PC-9 (cell line): ENCODE measurements at regions not wholly inside any gene's neighbourhood (a gene's known extent, or its start where the extent isn't known, plus 50 kb on each side); places are given as distances from the start of the nearest gene placed in this dataset.
A peak's percentile ranks its signal among the peaks of the same experiment; 100 is the strongest.

Source experiments
- BruUV-seq: library from RNA; stranded (reverse); fragments of 400-500 nt; replicated peaks from 2 replicates; lab custom pipeline; 2021; lab: Mats Ljungman, UMichigan
- CTCF ChIA-PET: fragments of 300-600 bp; sonication (Branson Sonifier 250); formaldehyde crosslinking; loops from one replicate; lab custom pipeline; 2022; ENCODE audit warnings: antibody characterized with exemption; lab: Charles Lee
- POLR2A ChIA-PET: fragments of 300-600 bp; sonication (Branson Sonifier 250); formaldehyde crosslinking; loops from one replicate; lab custom pipeline; 2022; ENCODE audit warnings: antibody characterized with exemption; ENCODE audit not compliant: unreplicated experiment; lab: Charles Lee
- DNase-seq, 2 experiments: peaks; one replicate each; pipeline versions ENCODE4 v3.0.0 to v3.0.0-alpha.2; 2015 to 2022; ENCODE audit warnings: mixed read lengths in 1 of 2
- H2AFZ ChIP-seq: fragments of 200-600 bp; sonication (generic); 2 replicates; pipeline ENCODE4 v1.8.1; 2017; ENCODE audit warnings: antibody characterized with exemption
- H3F3A ChIP-seq: fragments of 200-600 bp; sonication (generic); 2 replicates; pipeline ENCODE4 v1.8.1; 2017; ENCODE audit warnings: antibody characterized with exemption, mild to moderate bottlenecking, low read depth; ENCODE audit not compliant: insufficient read depth
- H3K27ac ChIP-seq: fragments of 200-600 bp; sonication (generic); 2 replicates; pipeline ENCODE4 v1.6.1; 2016; ENCODE audit warnings: mixed run types
- H3K27me3 ChIP-seq: fragments of 200-600 bp; sonication (generic); 2 replicates; pipeline ENCODE4 v1.6.1; 2016; ENCODE audit warnings: low read depth, mixed run types; ENCODE audit not compliant: insufficient read depth
- H3K36me3 ChIP-seq: fragments of 200-600 bp; sonication (generic); 2 replicates; pipeline ENCODE4 v1.6.1; 2016; ENCODE audit warnings: low read depth, mixed run types
- H3K4me1 ChIP-seq: fragments of 200-600 bp; sonication (generic); replicated peaks from 2 replicates; pipeline ENCODE4 v1.6.1; 2016; ENCODE audit warnings: mixed run types; ENCODE audit not compliant: insufficient read depth
- H3K4me2 ChIP-seq: fragments of 200-600 bp; sonication (generic); 2 replicates; pipeline ENCODE4 v1.6.1; 2017; ENCODE audit warnings: mixed run types
- H3K4me3 ChIP-seq: fragments of 200-600 bp; sonication (generic); 2 replicates; pipeline ENCODE4 v1.6.1; 2016; ENCODE audit warnings: mixed run types
- H3K79me2 ChIP-seq: fragments of 200-600 bp; sonication (generic); 2 replicates; pipeline ENCODE4 v1.6.1; 2017; ENCODE audit warnings: low read depth, mixed run types
- H3K9me2 ChIP-seq: fragments of 200-600 bp; sonication (generic); 2 replicates; pipeline ENCODE4 v1.8.1; 2017; ENCODE audit warnings: mild to moderate bottlenecking; ENCODE audit not compliant: insufficient read depth
- H3K9me3 ChIP-seq: fragments of 200-600 bp; sonication (generic); 2 replicates; pipeline ENCODE4 v1.8.1; 2016; ENCODE audit warnings: low read depth; ENCODE audit not compliant: insufficient read depth
- H4K20me1 ChIP-seq: fragments of 200-600 bp; sonication (generic); 2 replicates; pipeline ENCODE4 v1.8.1; 2017; ENCODE audit not compliant: insufficient read depth
- EZH2 ChIP-seq: fragments of 200-600 bp; sonication (generic); IDR thresholded peaks from 2 replicates; pipeline ENCODE4 v1.8.0; 2017; ENCODE audit warnings: antibody characterized with exemption, low read depth
- intact Hi-C: fragments of 100-400 bp; cut with micrococcal nuclease; formaldehyde crosslinking; loops from one replicate; pipeline ENCODE4 v1.10.0; 2022; ENCODE audit not compliant: unreplicated experiment
- TF ChIP-seq, protein P1 (sequence below): fragments of 200-600 bp; sonication (generic); conservative IDR thresholded peaks from 2 replicates; pipeline ENCODE4 v1.6.1; 2017; ENCODE audit warnings: mixed run types, antibody characterized with exemption, mild to moderate bottlenecking, moderate library complexity

DNA sequence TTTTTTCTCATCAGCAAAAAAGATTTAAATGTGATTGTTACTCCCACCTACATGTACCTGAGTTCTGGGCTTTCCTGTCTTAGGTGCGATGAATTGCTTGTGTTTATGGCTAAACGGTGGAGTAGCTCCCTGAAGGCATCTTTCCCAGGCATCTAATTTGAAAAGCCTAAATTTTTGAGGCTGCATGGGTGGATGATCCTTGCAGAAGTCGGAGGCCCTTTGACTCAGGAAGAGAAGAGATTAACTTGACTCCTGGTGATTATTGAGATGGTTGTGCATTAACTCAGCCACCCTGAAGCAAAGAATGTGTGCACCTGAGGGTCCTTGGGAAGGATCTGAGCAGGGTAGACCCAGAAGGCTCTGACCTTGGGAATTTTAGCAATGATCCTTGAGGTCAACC lies 155.6 kb upstream of the SEMA3C start:
- Histone ChIP-seq H4K20me1 (no peaks in the 10 kb centered on the region), H3K4me3 (no peak overlapping the region), H3K79me2 (no peaks in the 10 kb centered on the region), H3K27me3 (no peaks in the 10 kb centered on the region), H2AFZ (peak overlapping the region; percentile 68; the same call in 1 of the 2 replicates), H3K27ac (peak overlapping the region; percentile 87), H3K9me2 (no peaks in the 10 kb centered on the region), H3K4me2 (peak overlapping the region; percentile 75), H3F3A (peaks cover 13% of the 10 kb centered on the region; the same call in 1 of the 2 replicates), H3K36me3 (no peaks in the 10 kb centered on the region), H3K9me3 (peaks cover 12% of the 10 kb centered on the region; the same call in 1 of the 2 replicates), H3K4me1 (peaks cover 19% of the 10 kb centered on the region)
- POLR2A ChIA-PET: no interaction called here
- BruUV-seq: no TSS peak
- intact Hi-C loops: loop anchor here (5.0 to 10.0 kb wide), 2 partner anchors 83 to 370 kb away; no protein-coding TSS in a partner anchor
- CTCF ChIA-PET: no interaction called here
- no peak for TF ChIP-seq EZH2
- TF ChIP-seq, protein P1, sequence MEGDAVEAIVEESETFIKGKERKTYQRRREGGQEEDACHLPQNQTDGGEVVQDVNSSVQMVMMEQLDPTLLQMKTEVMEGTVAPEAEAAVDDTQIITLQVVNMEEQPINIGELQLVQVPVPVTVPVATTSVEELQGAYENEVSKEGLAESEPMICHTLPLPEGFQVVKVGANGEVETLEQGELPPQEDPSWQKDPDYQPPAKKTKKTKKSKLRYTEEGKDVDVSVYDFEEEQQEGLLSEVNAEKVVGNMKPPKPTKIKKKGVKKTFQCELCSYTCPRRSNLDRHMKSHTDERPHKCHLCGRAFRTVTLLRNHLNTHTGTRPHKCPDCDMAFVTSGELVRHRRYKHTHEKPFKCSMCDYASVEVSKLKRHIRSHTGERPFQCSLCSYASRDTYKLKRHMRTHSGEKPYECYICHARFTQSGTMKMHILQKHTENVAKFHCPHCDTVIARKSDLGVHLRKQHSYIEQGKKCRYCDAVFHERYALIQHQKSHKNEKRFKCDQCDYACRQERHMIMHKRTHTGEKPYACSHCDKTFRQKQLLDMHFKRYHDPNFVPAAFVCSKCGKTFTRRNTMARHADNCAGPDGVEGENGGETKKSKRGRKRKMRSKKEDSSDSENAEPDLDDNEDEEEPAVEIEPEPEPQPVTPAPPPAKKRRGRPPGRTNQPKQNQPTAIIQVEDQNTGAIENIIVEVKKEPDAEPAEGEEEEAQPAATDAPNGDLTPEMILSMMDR: no peak
- DNase-seq: no peak

GRCh38 chr7:81073931-81074251 lies 155.0 kb upstream of the SEMA3C start:
- Histone ChIP-seq H3K79me2 (no peaks in the 10 kb centered on the region), H3K27me3 (no peaks in the 10 kb centered on the region), H3K4me2 (peak overlapping the region; percentile 75), H4K20me1 (no peaks in the 10 kb centered on the region), H3K9me3 (peaks cover 12% of the 10 kb centered on the region; the same call in 1 of the 2 replicates), H3K4me1 (peaks cover 19% of the 10 kb centered on the region), H3K36me3 (no peaks in the 10 kb centered on the region), H3K4me3 (peak overlapping the region; percentile 10; the same call in 1 of the 2 replicates), H3K9me2 (no peaks in the 10 kb centered on the region), H3F3A (peaks cover 15% of the 10 kb centered on the region; the same call in 1 of the 2 replicates), H2AFZ (peak overlapping the region; percentile 68), H3K27ac (peak overlapping the region; percentile 87)
- POLR2A ChIA-PET: interaction anchor here (0.7 kb wide), 1 partner anchor 18 kb away, joined by 5 read pairs; no protein-coding TSS in a partner anchor
- DNase-seq: no peak
- intact Hi-C loops: loop anchor here (1.0 to 10.0 kb wide), 7 partner anchors 83 to 371 kb away; partner anchors contain the start of gene SEMA3C
- CTCF ChIA-PET: no interaction called here
- no TSS peak for BruUV-seq
- TF ChIP-seq, protein P1: no peak
- no peak for TF ChIP-seq EZH2

DNA sequence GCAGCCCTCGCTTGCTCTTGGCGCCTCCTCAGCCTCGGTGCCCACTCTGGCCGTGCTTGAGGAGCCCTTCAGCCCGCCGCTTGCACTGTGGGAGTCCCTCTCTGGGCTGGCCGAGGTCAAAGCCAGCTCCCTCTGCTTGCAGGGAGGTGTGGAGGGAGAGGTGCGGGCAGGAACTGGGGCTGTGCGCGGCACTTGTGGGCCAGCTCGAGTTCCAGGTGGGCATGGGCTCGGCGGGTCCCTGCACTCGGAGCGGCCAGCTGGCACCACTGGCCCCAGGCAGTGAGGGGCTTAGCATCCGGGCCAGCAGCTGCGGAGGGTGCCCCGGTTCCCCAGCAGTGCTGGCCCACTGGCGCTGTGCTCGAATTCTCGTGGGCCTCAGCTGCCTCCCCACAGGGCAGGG lies 152.1 kb upstream of the SEMA3C start:
- Histone ChIP-seq H3K4me2 (no peak overlapping the region), H3K4me1 (peaks cover 19% of the 10 kb centered on the region), H3K79me2 (no peaks in the 10 kb centered on the region), H3K27me3 (no peaks in the 10 kb centered on the region), H3F3A (peaks cover 18% of the 10 kb centered on the region; the same call in 1 of the 2 replicates), H2AFZ (no peak overlapping the region), H4K20me1 (no peaks in the 10 kb centered on the region), H3K9me2 (no peaks in the 10 kb centered on the region), H3K27ac (no peak overlapping the region), H3K4me3 (no peak overlapping the region), H3K36me3 (no peaks in the 10 kb centered on the region), H3K9me3 (peaks cover 4% of the 10 kb centered on the region; the same call in 1 of the 2 replicates)
- POLR2A ChIA-PET: no interaction called here
- no peak for DNase-seq
- TF ChIP-seq EZH2: no peak
- TF ChIP-seq, protein P1: no peak
- intact Hi-C loops: loop anchor here (5.0 to 10.0 kb wide), 2 partner anchors 86 to 374 kb away; no protein-coding TSS in a partner anchor
- CTCF ChIA-PET: no interaction called here
- BruUV-seq: no TSS peak
